Uterus (tissue), 2 donors: ENCODE measurements at regions not wholly inside any gene's neighbourhood (a gene's known extent, or its start where the extent isn't known, plus 50 kb on each side); places are given as distances from the start of the nearest gene placed in this dataset.

Experiments
- CTCF ChIP-seq, 4 experiments: fragments of 200-600 bp in 2 of 4; fragments of 450-650 bp in 2 of 4; sonication (generic) in 2 of 4; IDR thresholded peaks; one replicate each; pipeline ENCODE4 v1.5.1; 2016 to 2019; ENCODE audit warnings: antibody characterized with exemption in 4 of 4, mild to moderate bottlenecking in 2 of 4, moderate library complexity in 1 of 4
- POLR2A ChIP-seq, 2 donors: fragments of 450-650 bp; IDR thresholded peaks; one replicate each; pipeline ENCODE4 v1.6.1; 2016; ENCODE audit warnings: antibody characterized with exemption in 2 of 2, mild to moderate bottlenecking in 1 of 2, moderate library complexity in 1 of 2

DNA sequence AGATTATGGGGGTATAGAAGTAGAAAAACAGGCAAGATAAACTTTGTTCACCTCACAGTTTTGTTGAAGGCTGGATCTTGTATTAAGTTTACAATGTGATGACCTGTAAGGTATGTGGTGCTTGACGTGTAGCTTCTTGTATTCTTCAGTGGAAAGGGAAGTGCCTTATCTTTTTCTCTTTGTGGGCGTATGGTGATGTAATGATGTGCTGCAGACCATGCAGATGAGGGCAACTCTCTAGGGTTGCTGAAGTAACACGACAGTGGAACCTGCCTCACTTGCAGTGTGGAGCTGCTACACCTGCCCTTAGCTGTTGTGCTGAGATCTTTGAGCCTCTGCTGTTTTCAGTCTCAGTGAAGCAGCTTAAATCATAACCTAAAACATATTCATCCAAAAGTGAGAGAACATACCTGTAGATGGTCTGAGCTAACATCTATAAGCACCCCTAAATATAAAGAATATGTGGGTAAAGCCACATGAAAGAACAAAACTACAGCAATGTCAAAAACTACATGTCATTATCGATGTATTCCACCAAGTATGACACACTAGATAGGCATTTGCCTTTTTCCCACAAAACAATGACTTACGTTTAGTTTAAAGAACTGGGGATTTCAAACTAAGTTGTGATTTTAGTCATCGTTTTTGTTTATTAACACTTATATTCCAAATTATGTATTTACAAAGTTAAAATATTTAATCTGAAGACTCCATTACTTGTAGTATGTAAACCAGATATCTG is 1144.1 kb downstream of the CNTNAP5 start:
- TF ChIP-seq CTCF (IDR thresholded peaks at IDR 0.05) (no peak), POLR2A (IDR thresholded peaks at IDR 0.05) (no peak)
